ENCODE measurements at regions not wholly inside any gene's neighbourhood (a gene's known extent, or its start where the extent isn't known, plus 50 kb on each side); places are given as distances from the start of the nearest gene placed in this dataset.

GRCh38 chr5:94017579-94017978 is 276.2 kb upstream of the POU5F2 start:
- no peaks in the 10 kb centered on the region for H4K20me1 ChIP-seq (ENCODE audit: control insufficient read depth, extremely low read depth, insufficient read depth, low read length)
- no peak overlapping the region for H3K4me3 ChIP-seq (ENCODE audit: control insufficient read depth in 2 of 3, extremely low read depth in 1 of 3, insufficient read depth in 2 of 3, low read depth in 1 of 3, low read length in 3 of 3)
- H2AFZ ChIP-seq (ENCODE audit: control insufficient read depth, low read length): no peak overlapping the region
- DNase-seq (ENCODE audit: low read depth, low spot score) (no peak), FAIRE-seq (no peak)
- no peaks in the 10 kb centered on the region for H3K9me3 ChIP-seq (ENCODE audit: control insufficient read depth, low read depth, low read length)
- no peak overlapping the region for H3K27ac ChIP-seq (ENCODE audit: control insufficient read depth, insufficient read depth, low read length)
- no peak for TF ChIP-seq CTCF (optimal IDR thresholded peaks at IDR 0.05 in 1 of 3, IDR thresholded peaks at IDR 0.05 in 1 of 3, conservative IDR thresholded peaks at IDR 0.05 in 1 of 3; ENCODE audit: extremely low read depth in 1 of 3, insufficient read depth in 2 of 3, low read length in 3 of 3)
- TF ChIP-seq EZH2 (IDR thresholded peaks at IDR 0.05; ENCODE audit: low read length): no peak
- no peaks in the 10 kb centered on the region for H3K4me1 ChIP-seq (ENCODE audit: control insufficient read depth, extremely low read depth, insufficient read depth, low read length)
- no peaks in the 10 kb centered on the region for H3K27me3 ChIP-seq (ENCODE audit: control insufficient read depth, extremely low read depth, insufficient read depth, low read length)
- no peaks in the 10 kb centered on the region for H3K36me3 ChIP-seq (ENCODE audit: control insufficient read depth in 2 of 2, extremely low read depth in 1 of 2, insufficient read depth in 2 of 2, low read length in 2 of 2)
- dilution Hi-C loops (cut with MboI; ENCODE audit: extremely low pct_ligation_motif_present, low sequenced_read_pairs): no loop called here
- H3K9ac ChIP-seq (ENCODE audit: control insufficient read depth, extremely low read depth, insufficient read depth, low read length): no peak overlapping the region
- H3K4me2 ChIP-seq (ENCODE audit: control insufficient read depth, extremely low read depth, insufficient read depth, low read depth, low read length): no peak overlapping the region
- H3K9me1 ChIP-seq (ENCODE audit: control insufficient read depth, extremely low read depth, insufficient read depth, low read length): no peaks in the 10 kb centered on the region
- no peaks in the 10 kb centered on the region for H3K79me2 ChIP-seq (ENCODE audit: control insufficient read depth, insufficient read depth, low read length)

GRCh38 chr5:94010814-94011213 is 269.4 kb upstream of the POU5F2 start:
- FAIRE-seq (peak; percentile 41), DNase-seq (ENCODE audit: low read depth, low spot score) (no peak)
- H3K4me2 ChIP-seq (ENCODE audit: control insufficient read depth, extremely low read depth, insufficient read depth, low read depth, low read length): no peak overlapping the region
- H3K27me3 ChIP-seq (ENCODE audit: control insufficient read depth, extremely low read depth, insufficient read depth, low read length): no peaks in the 10 kb centered on the region
- no peak overlapping the region for H3K4me3 ChIP-seq (ENCODE audit: control insufficient read depth in 2 of 3, extremely low read depth in 1 of 3, insufficient read depth in 2 of 3, low read depth in 1 of 3, low read length in 3 of 3)
- dilution Hi-C loops (cut with MboI; ENCODE audit: extremely low pct_ligation_motif_present, low sequenced_read_pairs): no loop called here
- no peaks in the 10 kb centered on the region for H3K9me1 ChIP-seq (ENCODE audit: control insufficient read depth, extremely low read depth, insufficient read depth, low read length)
- no peaks in the 10 kb centered on the region for H4K20me1 ChIP-seq (ENCODE audit: control insufficient read depth, extremely low read depth, insufficient read depth, low read length)
- no peak overlapping the region for H3K9ac ChIP-seq (ENCODE audit: control insufficient read depth, extremely low read depth, insufficient read depth, low read length)
- no peaks in the 10 kb centered on the region for H3K79me2 ChIP-seq (ENCODE audit: control insufficient read depth, insufficient read depth, low read length)
- no peak overlapping the region for H3K27ac ChIP-seq (ENCODE audit: control insufficient read depth, insufficient read depth, low read length)
- no peak overlapping the region for H2AFZ ChIP-seq (ENCODE audit: control insufficient read depth, low read length)
- no peaks in the 10 kb centered on the region for H3K4me1 ChIP-seq (ENCODE audit: control insufficient read depth, extremely low read depth, insufficient read depth, low read length)
- no peaks in the 10 kb centered on the region for H3K36me3 ChIP-seq (ENCODE audit: control insufficient read depth in 2 of 2, extremely low read depth in 1 of 2, insufficient read depth in 2 of 2, low read length in 2 of 2)
- TF ChIP-seq CTCF (optimal IDR thresholded peaks at IDR 0.05 in 1 of 3, IDR thresholded peaks at IDR 0.05 in 1 of 3, conservative IDR thresholded peaks at IDR 0.05 in 1 of 3; ENCODE audit: extremely low read depth in 1 of 3, insufficient read depth in 2 of 3, low read length in 3 of 3) (no peak), EZH2 (IDR thresholded peaks at IDR 0.05; ENCODE audit: low read length) (no peak)
- no peaks in the 10 kb centered on the region for H3K9me3 ChIP-seq (ENCODE audit: control insufficient read depth, low read depth, low read length)

All from keratinocyte (primary cell).